Posterior cingulate gyrus (tissue), 11 donors: ENCODE measurements at regions not wholly inside any gene's neighbourhood (a gene's known extent, or its start where the extent isn't known, plus 50 kb on each side); places are given as distances from the start of the nearest gene placed in this dataset.

ENCODE experiments used
- DNase-seq, 10 donors: peaks; one replicate each; pipeline versions ENCODE4 v3.0.0 to v3.0.0-alpha.2; 2020 to 2021; ENCODE audit warnings: mixed read lengths in 3 of 10
- intact Hi-C: fragments of 100-400 bp; cut with DNase I; formaldehyde crosslinking; loops from one replicate; pipeline ENCODE4 v1.15.1; 2023

- intact Hi-C loops, result loop anchor here (10.0 kb wide), 1 partner anchor 71 kb away; the partner anchor contains the start of gene GAREM1
- no peak for DNase-seq
Measured at GRCh38 chr18:32545631-32546030, 74.9 kb upstream of the GAREM1 start.

GRCh38 chr18:32544088-32544487 lies 73.4 kb upstream of the GAREM1 start:
- intact Hi-C loops, result loop anchor here (10.0 kb wide), 1 partner anchor 69 kb away; the partner anchor contains the start of gene GAREM1
- no peak for DNase-seq

DNA sequence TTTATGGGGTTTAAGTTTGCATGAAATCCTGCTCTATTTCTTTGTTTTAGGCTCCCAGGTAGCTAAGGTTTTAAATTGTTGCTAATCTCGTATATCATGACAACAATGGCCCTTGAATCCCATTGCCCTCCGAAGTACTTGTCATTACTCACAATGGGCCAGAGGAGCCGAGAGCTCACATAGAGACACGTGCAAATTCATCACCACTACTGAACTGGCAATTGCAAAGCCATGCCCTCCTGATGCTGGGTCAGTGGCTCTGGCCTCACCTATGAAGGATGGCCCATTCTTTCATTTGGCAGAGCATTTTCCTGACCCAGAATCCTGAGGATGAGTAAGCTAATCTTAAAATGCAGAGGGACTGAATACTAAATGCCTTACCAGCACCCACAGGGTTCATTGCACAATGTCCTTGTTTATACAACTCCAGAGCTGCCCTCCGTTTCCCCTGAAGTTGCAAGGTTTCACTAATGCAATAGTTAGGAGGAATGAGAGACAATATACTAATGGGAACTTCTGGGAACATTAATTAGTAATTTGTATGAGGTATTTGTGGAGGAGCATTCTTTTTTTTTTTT lies 71.6 kb upstream of the GAREM1 start:
- no peak for DNase-seq
- intact Hi-C loops, result loop anchor here (10.0 kb wide), 1 partner anchor 68 kb away; the partner anchor contains the start of gene GAREM1

DNA sequence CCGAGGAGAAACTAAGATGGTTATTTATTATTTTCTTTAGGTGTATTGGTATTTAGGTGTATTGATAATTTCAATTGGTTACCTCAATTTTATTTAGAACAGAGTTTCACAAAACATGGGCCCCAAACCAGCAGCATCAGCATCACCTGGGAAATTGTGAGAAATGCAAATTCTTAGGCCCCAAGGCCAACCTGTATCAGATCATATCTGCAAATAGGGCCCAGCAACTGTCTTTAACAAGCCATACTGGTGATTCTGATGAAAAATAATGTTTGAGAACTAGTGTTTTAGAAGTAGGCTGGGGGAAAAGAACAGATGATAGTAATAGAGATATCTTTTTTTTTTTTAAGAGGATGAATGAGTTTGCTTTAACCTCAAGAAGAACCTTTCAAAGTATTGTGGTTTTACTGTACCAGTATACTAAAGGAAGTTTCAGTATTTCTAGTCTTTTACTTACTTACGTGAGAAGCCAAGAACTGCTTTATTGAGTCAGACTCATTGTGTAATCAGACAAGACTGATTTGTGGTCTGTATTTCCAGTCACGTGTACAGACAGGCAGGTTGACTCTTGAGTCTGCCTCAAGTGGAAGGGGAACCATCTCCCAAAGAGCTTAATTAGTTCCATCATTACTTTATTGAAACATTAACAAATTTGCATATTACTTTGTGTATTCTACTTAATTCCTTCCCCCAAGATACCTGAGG lies 60.4 kb upstream of the GAREM1 start:
- intact Hi-C loops, result no loop called here
- DNase-seq, result no peak

DNA sequence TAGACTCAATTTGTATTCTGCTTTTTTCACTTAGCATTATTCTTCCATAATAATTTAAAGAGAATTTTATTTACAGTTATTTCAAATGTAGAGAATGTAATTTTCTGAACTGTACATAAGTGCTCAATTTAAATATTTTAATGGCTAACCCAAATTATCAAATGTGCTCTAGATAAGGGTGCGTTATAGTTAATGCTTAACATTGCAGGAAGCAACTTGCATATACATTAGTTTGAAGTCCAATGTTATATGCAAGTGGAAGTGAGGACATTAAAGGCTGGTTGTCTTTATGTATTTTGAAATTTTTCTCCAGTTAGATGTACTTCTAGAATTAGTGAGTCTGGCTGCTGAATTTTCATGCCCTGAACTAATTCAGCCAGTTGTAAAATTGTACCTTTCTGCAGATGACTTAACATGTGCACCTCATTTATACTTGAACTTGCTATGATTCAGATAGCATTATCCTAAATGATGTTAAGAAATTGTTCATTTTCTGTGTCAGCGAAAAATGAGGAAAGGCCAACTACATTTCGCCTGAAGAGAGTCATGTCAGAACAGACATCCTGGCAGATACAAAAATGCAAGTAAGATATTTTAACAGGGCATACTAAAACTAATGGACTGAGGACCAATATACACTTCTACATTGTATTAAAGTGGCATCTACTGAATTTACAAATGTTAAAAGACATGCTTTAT lies 59.2 kb upstream of the GAREM1 start:
- DNase-seq, result no peak
- intact Hi-C loops, result no loop called here

GRCh38 chr18:32520771-32521170 lies 50.1 kb upstream of the GAREM1 start:
- no peak for DNase-seq
- intact Hi-C loops, result no loop called here
